SKM-1 (cell line): ENCODE measurements at regions not wholly inside any gene's neighbourhood (a gene's known extent, or its start where the extent isn't known, plus 50 kb on each side); places are given as distances from the start of the nearest gene placed in this dataset.

Experiments used
- DNase-seq: peaks from one replicate; lab custom pipeline; 2025; ENCODE audit not compliant: unreplicated experiment; lab: John Stamatoyannopoulos, UW

GRCh38 chr10:110373857-110374654, 69.3 kb upstream of the SMNDC1 start:
- DNase-seq, result no peak

- DNase-seq, result no peak
Observed at GRCh38 chr10:110375121-110375520, 70.4 kb upstream of the SMNDC1 start.

- DNase-seq, result no peak
Observed at GRCh38 chr10:110376021-110376766, 71.5 kb upstream of the SMNDC1 start.

DNA sequence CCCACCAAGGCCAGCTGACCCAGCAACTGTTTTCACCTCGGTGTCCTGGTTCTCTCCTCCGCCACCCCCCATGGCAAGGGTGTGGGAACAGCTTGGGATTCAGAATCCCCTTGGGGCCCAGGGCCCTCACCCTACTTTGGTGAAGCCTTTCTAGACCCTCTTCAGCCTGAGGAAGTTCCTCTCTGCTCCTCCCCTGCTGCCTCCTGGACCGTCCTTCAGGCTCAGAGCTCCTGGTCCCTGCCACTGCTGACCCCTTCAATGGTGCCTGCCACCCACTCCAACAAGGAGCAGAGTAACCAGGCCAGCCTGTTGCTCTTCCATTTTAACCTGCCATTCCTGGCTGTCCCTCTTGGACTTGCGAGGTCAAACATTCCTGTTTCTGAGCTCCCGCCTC, 72.0 kb upstream of the SMNDC1 start:
- DNase-seq, result no peak

DNA sequence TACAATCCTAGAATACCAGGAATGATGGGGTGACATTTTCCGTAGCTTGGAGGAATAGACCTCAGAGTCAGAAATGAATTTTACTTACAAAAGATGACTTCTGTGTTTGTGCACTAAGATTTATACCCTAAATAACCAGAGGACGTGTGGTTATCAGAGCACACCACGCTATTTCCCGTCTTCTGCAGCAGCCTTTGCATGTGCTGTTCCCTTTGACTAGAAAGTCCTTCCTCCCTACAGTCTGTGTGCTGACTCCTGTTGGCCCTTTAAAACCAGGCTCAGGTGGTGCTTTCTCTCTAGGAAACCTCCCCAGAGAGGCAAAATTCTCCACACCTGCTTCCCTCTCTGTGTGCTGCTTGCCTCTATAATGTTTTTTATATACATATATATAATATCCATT, 73.3 kb upstream of the SMNDC1 start:
- DNase-seq, result no peak

DNA sequence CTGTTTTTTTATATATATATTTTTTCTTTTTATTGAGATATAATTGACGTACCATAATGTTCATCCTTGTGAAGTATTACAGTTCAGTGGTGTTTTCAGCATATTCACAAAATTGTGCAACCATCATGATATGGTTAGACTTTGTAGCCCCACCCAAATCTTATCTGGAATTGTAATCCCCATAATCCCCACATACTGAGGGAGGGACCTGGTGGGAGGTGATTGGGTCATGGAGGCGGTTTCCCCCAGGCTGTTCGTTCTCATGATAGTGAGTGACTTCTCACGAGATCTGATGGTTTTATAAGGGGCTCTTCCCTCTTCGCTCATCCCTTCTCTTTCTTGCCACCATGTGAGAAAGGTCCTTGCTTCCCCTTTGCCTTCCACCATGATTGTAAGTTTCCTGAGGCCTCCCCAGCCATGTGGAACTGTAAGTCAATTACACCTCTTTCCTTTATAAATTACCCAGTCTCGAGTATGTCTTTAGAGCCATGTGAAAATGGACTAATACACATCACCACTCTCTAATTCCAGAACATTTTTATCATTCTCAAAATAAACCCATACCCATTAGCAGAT, 73.9 kb upstream of the SMNDC1 start:
- no peak for DNase-seq

DNA sequence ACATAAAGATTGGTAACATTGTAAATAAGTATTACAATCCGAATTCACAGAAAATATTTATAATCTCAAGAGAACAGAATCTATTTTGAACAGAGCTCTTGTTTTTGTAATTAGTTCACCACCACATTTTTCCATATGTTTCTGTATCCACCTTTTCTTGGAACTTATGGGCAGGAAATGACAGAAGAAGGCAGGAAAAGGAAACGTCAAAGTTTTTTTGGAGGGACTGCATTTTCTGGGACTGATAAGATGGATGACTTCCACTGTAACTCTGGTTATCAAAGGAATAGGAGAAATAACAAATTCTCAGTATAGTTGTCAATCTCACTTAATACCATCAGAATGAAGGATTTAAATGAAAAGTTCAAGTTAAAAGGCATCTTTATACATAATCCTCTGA, 75.1 kb upstream of the SMNDC1 start:
- DNase-seq, result no peak

GRCh38 chr10:110380293-110380692, 75.6 kb upstream of the SMNDC1 start:
- no peak for DNase-seq

GRCh38 chr10:110382695-110383094, 78.0 kb upstream of the SMNDC1 start:
- no peak for DNase-seq

GRCh38 chr10:110387617-110387982, 82.9 kb upstream of the SMNDC1 start:
- no peak for DNase-seq

- DNase-seq, result no peak
Observed at GRCh38 chr10:110387983-110388686, 83.4 kb upstream of the SMNDC1 start.

GRCh38 chr10:110388687-110389052, 84.0 kb upstream of the SMNDC1 start:
- no peak for DNase-seq

DNA sequence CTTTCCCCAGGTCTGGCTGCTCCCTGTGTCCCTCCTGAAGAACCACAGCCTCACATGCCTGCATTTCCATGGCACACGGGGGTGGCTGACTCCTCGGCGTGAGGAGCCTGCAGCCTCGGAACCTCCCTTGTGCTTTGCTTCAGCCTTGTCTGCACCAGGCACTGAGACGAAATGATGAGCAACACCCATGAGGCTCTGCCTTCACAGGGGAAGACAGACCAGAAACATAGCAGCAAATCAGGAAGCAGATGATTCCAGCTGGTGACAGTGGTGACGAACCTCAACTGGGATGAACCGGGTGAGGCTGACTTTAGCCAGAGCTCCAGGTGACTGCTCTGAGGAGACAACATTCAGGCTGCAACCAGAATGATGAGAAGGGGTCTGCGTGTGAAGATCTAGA, 84.5 kb upstream of the SMNDC1 start:
- no peak for DNase-seq

DNA sequence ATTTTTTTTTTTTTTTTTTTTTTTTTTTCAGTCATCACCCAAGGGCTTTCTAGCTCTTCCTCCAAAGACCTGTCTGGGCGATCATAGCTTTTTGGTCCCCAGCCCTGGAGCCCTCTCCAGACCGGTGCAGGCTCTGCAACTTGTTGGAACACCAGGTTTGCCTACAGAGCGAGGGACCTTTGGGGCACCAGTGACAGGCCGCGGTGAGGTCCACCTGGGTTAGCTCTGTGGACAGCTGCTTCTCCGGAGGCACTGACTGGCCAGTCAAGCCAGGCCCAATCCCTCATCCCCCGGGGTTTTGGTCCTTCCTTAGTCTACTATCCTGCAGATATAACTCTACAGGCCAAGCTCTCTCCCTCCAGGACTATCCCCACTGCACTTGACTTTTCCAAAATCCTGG, 86.8 kb upstream of the SMNDC1 start:
- DNase-seq, result no peak

DNA sequence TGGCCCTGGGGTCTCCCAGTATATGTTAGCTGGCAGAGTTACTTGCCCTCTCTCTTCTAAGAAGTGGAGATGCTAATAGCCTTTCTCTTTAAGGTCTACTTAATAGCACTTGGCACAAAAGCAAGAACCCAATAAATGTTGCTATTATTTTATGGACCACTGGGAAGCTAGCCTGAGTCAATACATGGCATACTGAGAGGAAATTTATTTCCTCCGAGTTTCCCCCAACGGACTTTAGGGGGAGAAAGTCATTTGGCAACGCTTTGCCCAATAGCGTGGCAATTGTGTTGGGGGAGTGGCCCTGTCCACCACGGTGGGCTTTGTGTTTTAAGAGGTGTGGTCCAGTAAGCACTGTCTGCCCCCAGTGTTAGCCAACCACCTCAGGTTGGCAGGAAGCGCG, 87.4 kb upstream of the SMNDC1 start:
- DNase-seq, result no peak

- DNase-seq, result no peak
Observed at GRCh38 chr10:110392868-110393740, 88.4 kb upstream of the SMNDC1 start.

- DNase-seq, result no peak
Observed at GRCh38 chr10:110393866-110394265, 89.1 kb upstream of the SMNDC1 start.

DNA sequence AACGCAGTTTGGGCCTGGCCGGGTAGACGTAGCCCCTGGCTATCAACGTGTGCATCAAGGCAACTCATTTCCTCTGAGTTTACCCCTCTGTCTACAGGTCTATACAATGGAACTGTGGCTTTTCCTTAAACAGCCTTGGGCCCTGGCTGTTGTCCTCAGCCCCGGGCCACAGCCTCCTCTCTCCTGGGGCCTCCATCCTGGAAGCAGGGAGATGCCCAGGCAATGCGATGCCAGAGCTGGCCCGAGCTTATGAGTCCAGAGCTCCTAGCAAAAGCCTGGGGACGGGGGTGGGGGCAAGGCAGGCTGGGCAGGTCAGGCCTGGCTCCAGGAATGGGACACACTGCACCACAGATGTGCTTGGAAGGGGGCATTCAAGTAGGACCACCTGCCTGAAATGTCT, 89.6 kb upstream of the SMNDC1 start:
- DNase-seq, result no peak

GRCh38 chr10:110394898-110395297, 90.2 kb upstream of the SMNDC1 start:
- no peak for DNase-seq

DNA sequence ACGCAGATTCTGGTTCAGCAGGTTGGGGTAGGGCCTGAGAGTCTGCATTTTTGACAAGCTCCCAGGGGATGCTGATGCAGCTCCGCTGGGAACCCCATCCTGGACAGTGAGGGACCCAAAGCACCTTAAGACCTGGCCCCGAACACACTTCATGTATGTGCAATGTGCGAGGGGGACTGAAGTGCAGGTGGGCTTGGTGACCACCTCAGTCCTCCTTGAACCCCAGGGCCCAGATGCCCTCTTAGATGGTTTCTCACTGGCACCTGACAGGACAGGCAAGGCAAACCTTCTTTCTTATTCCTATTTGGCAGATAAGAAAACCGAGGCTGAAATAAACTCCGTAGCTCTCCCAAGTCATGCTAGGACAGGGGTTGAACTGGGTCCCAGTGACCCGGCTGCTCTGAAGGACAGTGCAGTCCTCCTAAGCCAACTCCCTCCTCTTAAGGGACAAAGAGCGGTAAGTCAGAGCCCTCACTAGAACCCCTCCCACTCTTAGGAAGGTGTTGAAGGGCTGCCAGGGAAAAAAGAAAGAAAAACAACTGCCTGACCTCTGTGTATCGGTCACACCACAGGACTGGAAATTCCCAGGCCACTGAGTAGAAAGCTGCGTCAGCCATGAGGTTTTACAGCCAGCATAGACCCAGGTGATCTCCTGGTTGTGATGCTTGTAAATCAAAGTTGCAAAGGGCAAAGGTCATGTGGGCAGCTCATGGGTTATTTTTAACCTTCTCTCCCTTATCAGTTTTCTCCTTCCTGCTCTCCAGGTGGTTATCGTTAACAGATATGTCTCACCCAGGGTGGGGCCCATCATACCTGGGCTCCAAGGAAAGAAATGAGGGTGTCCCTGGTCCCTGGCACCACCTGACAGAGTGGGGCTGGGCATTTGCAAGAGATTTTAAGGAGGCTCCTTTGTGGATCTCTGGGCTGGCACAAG, 90.9 kb upstream of the SMNDC1 start:
- DNase-seq, result no peak
